ENCODE measurements at regions not wholly inside any gene's neighbourhood (a gene's known extent, or its start where the extent isn't known, plus 50 kb on each side); places are given as distances from the start of the nearest gene placed in this dataset.

DNA sequence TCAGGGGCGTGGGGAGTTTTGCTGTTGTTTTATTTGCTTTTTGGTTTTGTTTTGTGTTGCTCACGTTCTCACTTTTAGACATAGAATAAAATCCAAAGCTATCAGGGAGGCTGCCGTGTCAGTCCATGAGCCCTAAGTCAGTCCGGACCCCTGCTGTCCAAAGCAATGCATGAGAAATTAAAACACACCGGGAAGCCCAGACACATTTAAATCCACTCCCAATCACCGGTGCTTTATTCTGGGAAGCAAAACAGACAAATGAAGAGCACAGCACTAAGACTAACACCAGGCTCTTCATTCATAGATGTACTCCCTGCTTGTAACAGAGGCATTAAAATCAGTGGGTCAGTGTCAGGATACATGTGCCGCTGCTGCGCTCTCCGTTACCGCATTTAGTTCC lies 180.9 kb downstream of the IRX2 start:
- DNase-seq (ENCODE audit: low spot score) (no peak), FAIRE-seq (no peak)

- no peak for DNase-seq (ENCODE audit: low spot score)
- peak; percentile 40 for FAIRE-seq
These were observed 181.5 kb downstream of the IRX2 start for GRCh38 chr5:2569774-2570542.

DNA sequence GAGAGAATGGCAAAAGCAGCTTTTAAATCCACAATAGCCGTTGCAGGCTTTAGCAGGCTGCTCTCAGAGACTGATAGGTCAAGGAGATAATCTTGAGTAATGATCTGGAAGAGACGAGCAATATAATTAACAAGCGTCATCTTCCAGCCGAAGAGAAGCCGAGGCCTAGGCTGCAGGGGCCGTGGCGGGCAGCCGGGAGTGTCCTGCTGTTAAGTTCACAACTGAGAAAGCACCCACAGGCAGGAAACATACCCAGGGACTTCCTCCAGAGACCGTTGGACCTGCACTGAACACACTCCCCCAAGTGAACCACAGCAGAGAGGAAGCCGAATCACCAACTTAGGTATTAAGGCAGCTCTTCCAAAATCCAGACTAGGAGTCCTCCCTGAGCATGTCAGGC lies 182.3 kb downstream of the IRX2 start:
- no peak for DNase-seq (ENCODE audit: low spot score)
- FAIRE-seq = no peak

GRCh38 chr5:2566284-2566683 lies 185.2 kb downstream of the IRX2 start:
- no peak for FAIRE-seq
- no peak for DNase-seq (ENCODE audit: low spot score)

DNA sequence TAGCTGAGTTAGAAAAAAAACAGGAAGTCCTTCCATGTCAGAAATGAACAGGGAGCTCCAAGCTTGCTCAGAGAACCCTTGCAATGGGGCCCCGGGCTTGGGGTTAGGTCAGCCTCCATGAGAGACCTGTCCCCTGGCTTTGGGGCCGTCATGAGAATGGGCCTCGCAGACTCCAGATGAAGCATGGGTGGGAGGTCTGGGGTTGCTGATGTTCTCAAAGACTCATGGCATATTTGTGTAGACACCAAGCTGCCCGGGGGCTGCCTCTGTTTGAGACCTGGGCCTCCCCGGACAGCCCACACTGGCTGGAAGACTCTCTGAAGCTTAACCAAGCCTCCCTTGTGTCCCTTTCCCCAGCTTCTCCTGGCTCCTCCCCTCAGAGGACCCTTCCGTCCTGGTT lies 186.3 kb downstream of the IRX2 start:
- no peak for DNase-seq (ENCODE audit: low spot score)
- FAIRE-seq = no peak

- DNase-seq (ENCODE audit: low spot score) (no peak), FAIRE-seq (no peak)
These were observed 188.4 kb downstream of the IRX2 start for GRCh38 chr5:2563046-2563445.

DNA sequence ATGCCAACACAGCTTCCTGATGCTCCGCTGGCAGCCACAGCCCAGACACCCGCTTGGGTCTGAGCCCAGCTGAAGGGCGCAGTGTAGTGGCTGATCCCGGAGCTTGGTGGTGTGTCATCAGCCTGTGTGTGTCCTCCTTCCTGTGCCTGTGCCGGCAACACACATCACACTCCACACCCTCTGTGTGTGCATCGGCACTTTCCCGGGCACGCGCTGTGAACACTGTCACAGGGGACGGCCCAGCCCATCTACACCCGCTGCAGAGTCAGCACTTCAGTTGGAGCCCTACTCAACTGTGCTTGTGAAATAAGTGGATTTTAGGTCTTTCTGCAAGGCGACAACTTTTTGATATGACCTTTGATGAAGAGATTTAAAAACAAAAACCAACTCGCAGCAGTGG lies 189.4 kb downstream of the IRX2 start:
- FAIRE-seq (no peak), DNase-seq (ENCODE audit: low spot score) (no peak)

GRCh38 chr5:2560435-2560834 lies 191.0 kb downstream of the IRX2 start:
- FAIRE-seq = no peak
- DNase-seq (ENCODE audit: low spot score) = no peak

- no peak for DNase-seq (ENCODE audit: low spot score)
- peak; percentile 13 for FAIRE-seq
These were observed 194.0 kb downstream of the IRX2 start for GRCh38 chr5:2557435-2557834.

- DNase-seq (ENCODE audit: low spot score) = no peak
- FAIRE-seq = no peak
These were observed 195.0 kb downstream of the IRX2 start for GRCh38 chr5:2556375-2556966.

DNA sequence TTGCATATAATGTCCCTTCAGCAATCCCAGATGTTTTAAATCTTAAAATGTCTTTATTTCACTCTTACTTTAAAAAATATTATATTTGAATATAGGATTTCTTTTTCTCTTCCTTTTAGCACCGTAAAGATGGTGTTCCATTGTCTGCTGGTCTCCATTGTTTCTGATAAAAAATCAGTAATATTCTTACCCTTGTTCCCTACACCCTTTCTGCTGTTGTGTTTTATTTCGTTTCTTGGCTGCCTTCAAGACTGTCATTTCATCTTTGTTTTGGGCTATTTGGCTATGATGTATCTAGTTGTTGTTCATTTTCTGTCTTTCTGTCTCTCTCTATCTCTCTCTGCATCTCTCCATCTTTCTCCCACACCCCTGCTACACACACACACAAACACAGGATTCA lies 197.9 kb downstream of the IRX2 start:
- DNase-seq (ENCODE audit: low spot score) (no peak), FAIRE-seq (no peak)

GRCh38 chr5:2550509-2550908 lies 201.0 kb downstream of the IRX2 start:
- no peak for DNase-seq (ENCODE audit: low spot score)
- FAIRE-seq = no peak

DNA sequence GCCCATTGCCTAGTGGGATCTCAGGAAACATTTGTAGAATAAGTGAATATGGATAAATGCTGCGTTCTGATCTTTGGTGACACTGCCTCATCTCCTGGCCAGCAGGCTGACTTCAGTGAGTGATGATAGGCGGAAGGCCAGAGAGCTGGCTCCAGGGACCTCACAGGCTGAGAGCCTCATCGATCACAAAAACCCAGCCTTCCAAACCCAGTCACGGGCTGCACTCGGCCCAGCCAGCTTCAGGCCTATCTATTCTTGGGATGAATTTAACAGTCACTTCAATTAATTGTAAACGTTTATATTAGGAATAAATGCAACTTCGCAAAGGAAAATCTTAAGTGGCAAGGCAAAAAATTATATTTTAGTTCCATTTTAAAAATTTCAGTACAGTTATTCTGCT lies 201.6 kb downstream of the IRX2 start:
- FAIRE-seq = no peak
- no peak for DNase-seq (ENCODE audit: low spot score)

GRCh38 chr5:2549354-2549753 lies 202.1 kb downstream of the IRX2 start:
- DNase-seq (ENCODE audit: low spot score) (no peak), FAIRE-seq (no peak)

- no peak for FAIRE-seq
- no peak for DNase-seq (ENCODE audit: low spot score)
These were observed 204.5 kb downstream of the IRX2 start for GRCh38 chr5:2546938-2547337.

GRCh38 chr5:2544003-2544402 lies 207.5 kb downstream of the IRX2 start:
- no peak for FAIRE-seq
- DNase-seq (ENCODE audit: low spot score) = no peak

GRCh38 chr5:2542821-2543220 lies 208.7 kb downstream of the IRX2 start:
- FAIRE-seq (no peak), DNase-seq (ENCODE audit: low spot score) (no peak)

DNA sequence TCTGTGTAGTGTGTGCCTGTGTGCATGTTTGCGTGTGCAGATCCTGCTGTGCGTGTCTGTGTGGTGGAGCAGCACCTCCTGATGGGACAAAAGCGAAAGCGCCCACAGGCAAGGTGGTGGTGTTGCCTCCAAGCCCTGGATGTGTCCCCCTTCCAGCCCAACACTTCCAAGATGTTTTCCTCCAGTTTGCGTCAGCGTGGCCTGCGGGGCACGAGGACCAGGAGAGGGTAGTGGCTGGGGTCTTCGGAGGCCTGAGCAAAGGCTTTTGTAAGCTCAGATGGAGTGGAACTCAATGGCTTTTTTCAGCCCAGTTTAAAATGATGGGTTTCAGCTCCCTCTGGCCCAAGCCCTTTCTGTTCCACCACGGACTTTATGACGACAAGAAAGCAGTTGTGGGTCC lies 209.5 kb downstream of the IRX2 start:
- DNase-seq (ENCODE audit: low spot score) (no peak), FAIRE-seq (no peak)

DNA sequence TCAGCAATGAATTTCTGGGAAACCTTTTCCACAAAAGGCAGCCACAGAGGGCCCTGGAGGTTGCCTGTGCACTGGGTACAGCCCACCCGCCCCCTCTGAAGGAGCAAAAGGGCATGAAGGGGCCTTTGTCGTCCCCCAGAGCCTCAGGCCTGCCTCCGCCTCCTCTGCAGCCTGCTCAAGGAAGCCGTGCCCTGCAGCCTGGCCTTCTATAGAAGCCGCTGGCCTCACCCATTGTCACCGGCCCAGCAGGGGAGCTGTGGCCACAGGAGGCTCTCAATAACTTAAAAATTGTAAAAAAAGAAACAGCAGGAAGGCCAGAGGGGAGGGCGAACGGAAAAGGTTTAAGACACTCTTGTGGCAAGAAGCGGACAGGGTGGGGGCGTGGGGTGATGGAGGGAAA lies 213.3 kb downstream of the IRX2 start:
- DNase-seq (ENCODE audit: low spot score) (no peak), FAIRE-seq (no peak)

DNA sequence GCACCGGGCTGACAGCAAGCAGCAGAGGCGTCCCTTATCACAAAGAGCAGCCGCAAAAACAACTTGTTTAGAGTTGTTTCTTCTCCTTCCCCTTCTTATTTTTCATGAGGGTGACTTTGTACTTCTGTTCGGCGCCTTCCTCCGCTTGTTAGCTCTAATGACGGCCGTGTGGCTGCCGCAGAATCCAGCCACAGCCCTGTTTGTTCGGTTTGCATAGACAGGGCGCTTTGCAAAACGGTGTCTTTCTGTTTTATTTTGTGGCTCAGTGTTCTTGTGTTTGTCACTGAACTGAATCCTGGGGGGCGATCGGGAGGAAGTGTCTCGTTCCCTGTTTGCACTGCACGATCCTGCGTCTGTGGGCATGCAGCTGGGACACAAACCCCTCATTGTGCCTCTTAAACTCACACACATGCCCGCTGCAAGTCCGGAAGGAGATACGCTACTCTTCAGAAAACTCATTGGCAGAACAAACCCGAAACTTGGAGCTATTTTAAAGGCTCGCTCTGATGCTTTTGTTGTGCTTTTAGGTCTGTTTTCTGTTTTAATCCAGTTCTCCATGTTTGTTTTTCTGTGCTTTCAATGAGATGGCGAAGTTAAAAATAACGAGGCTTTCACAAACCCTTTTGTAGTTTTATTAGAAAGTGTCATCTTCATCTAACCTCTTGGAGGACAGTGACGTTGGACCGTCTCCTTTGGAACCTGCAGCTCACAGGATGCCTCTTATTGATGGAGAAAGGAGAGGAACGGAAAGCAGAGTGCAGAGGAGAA lies 213.9 kb downstream of the IRX2 start:
- FAIRE-seq = no peak
- no peak for DNase-seq (ENCODE audit: low spot score)

GRCh38 chr5:2536632-2537377 lies 214.7 kb downstream of the IRX2 start:
- DNase-seq (ENCODE audit: low spot score) (no peak), FAIRE-seq (no peak)

DNA sequence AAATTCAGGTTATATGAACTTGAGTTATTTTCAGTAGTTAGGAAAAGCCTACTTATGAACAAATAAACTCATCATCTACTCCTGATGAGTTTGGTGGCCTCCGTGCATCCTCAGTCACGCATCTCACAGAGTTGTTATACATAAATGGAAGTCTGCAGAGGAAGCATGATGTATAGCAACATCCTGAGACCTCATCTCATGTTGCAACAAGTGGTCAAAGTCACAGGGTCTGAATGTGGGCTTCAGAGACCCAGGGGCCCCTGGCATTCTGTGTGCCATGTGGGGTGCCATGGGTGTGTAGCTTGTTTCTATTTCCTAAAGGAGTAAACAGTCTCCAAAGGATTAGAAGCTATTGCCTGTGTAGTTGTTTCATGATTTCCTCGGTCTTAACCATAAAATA lies 216.5 kb downstream of the IRX2 start:
- DNase-seq (ENCODE audit: low spot score) = no peak
- FAIRE-seq = no peak
